IMR-90 (cell line): ENCODE measurements at regions not wholly inside any gene's neighbourhood (a gene's known extent, or its start where the extent isn't known, plus 50 kb on each side); places are given as distances from the start of the nearest gene placed in this dataset.

Experiments used
- ATAC-seq: fragments of 200-7000 bp; cut with Tn5 transposase; 2 replicates; pipeline ENCODE4 v1.9.1; 2020; ENCODE audit warnings: low read depth, mild to moderate bottlenecking, moderate library complexity
- BruUV-seq: library from RNA; stranded (reverse); fragments of 400-500 nt; replicated peaks from 2 replicates; lab custom pipeline; 2021; lab: Mats Ljungman, UMichigan
- CTCF ChIA-PET: fragments of 300-600 bp; formaldehyde crosslinking; extraction: SDS; loops from one replicate; lab custom pipeline; 2021; ENCODE audit warnings: antibody characterized with exemption; lab: Yijun Ruan, JAX
- POLR2A ChIA-PET: fragments of 300-600 bp; sonication (Branson Sonifier 250); formaldehyde crosslinking; loops from one replicate; lab custom pipeline; 2022; ENCODE audit warnings: antibody characterized with exemption; ENCODE audit not compliant: unreplicated experiment; lab: Charles Lee
- DNase-seq: peaks from one replicate; pipeline ENCODE4 v3.0.0; 2013
- H2AFZ ChIP-seq: replicated peaks from 2 replicates; pipeline ENCODE3; 2013; ENCODE audit warnings: low read length, mild to moderate bottlenecking; ENCODE audit not compliant: poor library complexity
- H2AK5ac ChIP-seq: 2 replicates; pipeline ENCODE4 v1.6.1; 2013; ENCODE audit warnings: low read depth, low read length, inconsistent platforms
- H2AK9ac ChIP-seq: replicated peaks from 2 replicates; pipeline ENCODE3; 2013; ENCODE audit warnings: mild to moderate bottlenecking, low read depth, low read length, moderate library complexity; ENCODE audit not compliant: poor library complexity
- H2BK120ac ChIP-seq: 2 replicates; pipeline ENCODE4 v1.6.1; 2013; ENCODE audit warnings: low read depth, low read length, inconsistent platforms
- H2BK15ac ChIP-seq: 3 replicates; pipeline ENCODE4 v1.6.1; 2013; ENCODE audit warnings: low read depth, low read length, inconsistent platforms
- H2BK20ac ChIP-seq: 2 replicates; pipeline ENCODE4 v1.6.1; 2013; ENCODE audit warnings: low read depth, mild to moderate bottlenecking, inconsistent platforms, low read length, moderate library complexity
- H2BK5ac ChIP-seq: 2 replicates; pipeline ENCODE4 v1.6.1; 2013; ENCODE audit warnings: mild to moderate bottlenecking, low read depth, low read length, inconsistent platforms; ENCODE audit not compliant: poor library complexity, severe bottlenecking
- H3K14ac ChIP-seq: replicated peaks from 2 replicates; pipeline ENCODE4 v1.6.1; 2013; ENCODE audit warnings: low read depth, low read length, inconsistent platforms
- H3K18ac ChIP-seq: 2 replicates; pipeline ENCODE4 v1.6.1; 2013; ENCODE audit warnings: low read depth, low read length, control low read depth
- H3K23ac ChIP-seq: 2 replicates; pipeline ENCODE4 v1.6.1; 2013; ENCODE audit warnings: low read depth, low read length, inconsistent platforms
- H3K27ac ChIP-seq: 2 replicates; pipeline ENCODE4 v1.5.1; 2013; ENCODE audit warnings: mild to moderate bottlenecking, control low read depth, low read length; ENCODE audit not compliant: insufficient read depth
- H3K27me3 ChIP-seq: 2 replicates; pipeline ENCODE4 v1.6.1; 2013; ENCODE audit warnings: low read length; ENCODE audit not compliant: control insufficient read depth, insufficient read depth
- H3K36me3 ChIP-seq: 2 replicates; pipeline ENCODE4 v1.6.1; 2013; ENCODE audit warnings: low read length, mixed read lengths; ENCODE audit not compliant: control insufficient read depth, insufficient read depth
- H3K4ac ChIP-seq: 2 replicates; pipeline ENCODE4 v1.6.1; 2013; ENCODE audit warnings: low read depth, low read length, inconsistent platforms
- H3K4me1 ChIP-seq: 2 replicates; pipeline ENCODE4 v1.6.1; 2013; ENCODE audit warnings: low read length, mixed read lengths; ENCODE audit not compliant: control insufficient read depth, insufficient read depth
- H3K4me2 ChIP-seq: 2 replicates; pipeline ENCODE4 v1.6.1; 2013; ENCODE audit warnings: low read depth, mild to moderate bottlenecking, control low read depth, low read length, moderate library complexity
- H3K4me3 ChIP-seq: 2 replicates; pipeline ENCODE4 v1.5.1; 2013; ENCODE audit warnings: low read depth, mild to moderate bottlenecking, control low read depth, low read length, moderate library complexity; ENCODE audit not compliant: insufficient read depth
- H3K56ac ChIP-seq: 2 replicates; pipeline ENCODE4 v1.6.1; 2013; ENCODE audit warnings: low read length, inconsistent platforms; ENCODE audit not compliant: insufficient read depth; ENCODE audit errors: extremely low read depth
- H3K79me1 ChIP-seq, 2 experiments: 2 replicates each; pipeline ENCODE4 v1.6.1; 2013; ENCODE audit warnings: low read length in 2 of 2, inconsistent platforms in 1 of 2, low read depth in 1 of 2
- H3K9ac ChIP-seq: 2 replicates; pipeline ENCODE4 v1.6.1; 2013; ENCODE audit warnings: low read depth, low read length, control low read depth
- H3K9me1 ChIP-seq: 2 replicates; pipeline ENCODE4 v1.6.1; 2013; ENCODE audit warnings: low read length, inconsistent platforms; ENCODE audit not compliant: insufficient read depth
- H3K9me3 ChIP-seq: 2 replicates; pipeline ENCODE4 v1.6.1; 2013; ENCODE audit warnings: low read length; ENCODE audit not compliant: control insufficient read depth, insufficient read depth
- H4K20me1 ChIP-seq: 2 replicates; pipeline ENCODE4 v1.6.1; 2013; ENCODE audit warnings: low read length, inconsistent platforms; ENCODE audit not compliant: insufficient read depth
- H4K5ac ChIP-seq: 2 replicates; pipeline ENCODE4 v1.6.1; 2013; ENCODE audit warnings: mild to moderate bottlenecking, low read depth, low read length, control low read depth
- H4K8ac ChIP-seq, 2 experiments: 2 replicates each; pipeline ENCODE4 v1.6.1; 2013; ENCODE audit warnings: low read depth in 2 of 2, low read length in 2 of 2, control low read depth in 1 of 2, inconsistent platforms in 1 of 2
- H4K91ac ChIP-seq: 2 replicates; pipeline ENCODE4 v1.6.1; 2013; ENCODE audit warnings: low read depth, low read length, inconsistent platforms; ENCODE audit not compliant: insufficient read depth
- BHLHE40 ChIP-seq: fragments of 150-350 bp; IDR thresholded peaks from 2 replicates; pipeline ENCODE4 v1.6.1; 2016; ENCODE audit warnings: mild to moderate bottlenecking, low read depth, low read length
- CEBPB ChIP-seq: IDR thresholded peaks from 2 replicates; pipeline ENCODE4 v1.6.1; 2012; ENCODE audit warnings: low read depth, low read length, improper control_type of control experiment
- CHD1 ChIP-seq: IDR thresholded peaks from 2 replicates; pipeline ENCODE4 v1.6.1; 2012; ENCODE audit warnings: low read depth, low read length, improper control_type of control experiment
- FOS ChIP-seq: fragments of 150-350 bp; IDR thresholded peaks from 2 replicates; pipeline ENCODE4 v1.6.1; 2016; ENCODE audit warnings: low read depth, low read length
- MAFK ChIP-seq: IDR thresholded peaks from 2 replicates; pipeline ENCODE4 v1.6.1; 2012; ENCODE audit warnings: low read depth, low read length, improper control_type of control experiment
- MAZ ChIP-seq: IDR thresholded peaks from 2 replicates; pipeline ENCODE4 v1.6.1; 2012; ENCODE audit warnings: low read depth, mild to moderate bottlenecking, low read length, improper control_type of control experiment, moderate library complexity, borderline replicate concordance
- MXI1 ChIP-seq: IDR thresholded peaks from 2 replicates; pipeline ENCODE4 v1.6.1; 2012; ENCODE audit warnings: low read depth, mild to moderate bottlenecking, low read length, moderate library complexity, borderline replicate concordance
- NFE2L2 ChIP-seq: fragments of 150-350 bp; IDR thresholded peaks from 2 replicates; pipeline ENCODE4 v1.6.1; 2016; ENCODE audit warnings: low read depth, mild to moderate bottlenecking, low read length
- POLR2A ChIP-seq: IDR thresholded peaks from 2 replicates; pipeline ENCODE4 v1.6.1; 2012; ENCODE audit warnings: mild to moderate bottlenecking, low read depth, low read length
- RAD21 ChIP-seq: IDR thresholded peaks from 2 replicates; pipeline ENCODE4 v1.6.1; 2012; ENCODE audit warnings: low read length, improper control_type of control experiment
- RCOR1 ChIP-seq: IDR thresholded peaks from 2 replicates; pipeline ENCODE4 v1.6.1; 2012; ENCODE audit warnings: mild to moderate bottlenecking, low read length, improper control_type of control experiment; ENCODE audit not compliant: insufficient replicate concordance
- RFX5 ChIP-seq: IDR thresholded peaks from 2 replicates; pipeline ENCODE4 v1.8.0; 2012; ENCODE audit warnings: low read depth, mild to moderate bottlenecking, low read length, moderate library complexity
- SMC3 ChIP-seq: fragments of 150-350 bp; IDR thresholded peaks from 2 replicates; pipeline ENCODE4 v1.6.1; 2016; ENCODE audit warnings: low read depth, mild to moderate bottlenecking, antibody characterized with exemption, low read length, moderate library complexity
- WGBS, 2 experiments: methylation state at CpG; one replicate each; pipeline versions ENCODE4 v1.1.5 to v1.1.7; 2013; ENCODE audit warnings: missing lambda C conversion rate in 2 of 2; ENCODE audit not compliant: insufficient read length in 1 of 2; ENCODE audit errors: extremely low coverage in 2 of 2; 5-methylcytosine and 5-hydroxymethylcytosine counted together
- dilution Hi-C: fragments of 300-500 bp; cut with HindIII; formaldehyde crosslinking; loops from one replicate; pipeline ENCODE4 v1.14.3; 2018; ENCODE audit warnings: low sequenced_read_pairs; ENCODE audit not compliant: unreplicated experiment
- in situ Hi-C: fragments of 300-500 bp; cut with MboI; formaldehyde crosslinking; loops from 3 replicates; pipeline ENCODE4 v1.14.3; 2019; ENCODE audit warnings: low sequenced_read_pairs, inconsistent platforms, mixed read lengths
- intact Hi-C: fragments of 100-400 bp; cut with micrococcal nuclease; formaldehyde crosslinking; loops from 2 replicates; pipeline ENCODE4 v1.10.0; 2022
- TF ChIP-seq, protein P1 (sequence below): fragments of 150-350 bp; IDR thresholded peaks from 2 replicates; pipeline ENCODE4 v1.6.1; 2017; ENCODE audit warnings: mild to moderate bottlenecking, antibody characterized with exemption, low read length, low read depth
- TF ChIP-seq, protein P2 (sequence below): conservative IDR thresholded peaks from 2 replicates; pipeline ENCODE4 v1.5.1; 2012; ENCODE audit warnings: mild to moderate bottlenecking, low read depth, low read length, improper control_type of control experiment
- TF ChIP-seq, protein P3 (sequence below): fragments of 150-350 bp; IDR thresholded peaks from 2 replicates; pipeline ENCODE4 v1.6.1; 2016; ENCODE audit warnings: low read depth, mild to moderate bottlenecking, low read length, moderate library complexity, borderline replicate concordance

DNA sequence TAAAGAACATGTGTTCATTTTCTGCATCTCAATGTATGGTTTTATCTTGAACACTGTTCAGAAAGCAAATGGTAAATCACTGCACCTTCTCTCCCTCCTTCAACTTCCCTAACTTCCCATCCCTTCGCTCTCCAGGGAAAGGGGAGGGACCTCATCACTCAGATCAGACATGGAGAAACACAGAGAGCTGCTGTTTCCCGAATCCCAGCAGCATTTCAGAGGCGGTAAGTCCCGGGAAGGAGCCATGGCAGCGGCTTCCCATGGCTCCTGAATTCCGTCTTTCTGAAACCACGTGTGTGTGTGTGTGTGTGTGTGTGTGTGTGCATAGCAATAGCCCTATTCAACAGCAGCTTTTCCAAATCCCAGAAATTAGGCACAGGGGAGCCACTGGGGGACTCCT is 125.4 kb upstream of the TMCC3 start:
- H2AK5ac ChIP-seq: no peak overlapping the region
- dilution Hi-C loops (no loop called here), intact Hi-C loops (no loop called here), in situ Hi-C loops (no loop called here)
- no peaks in the 10 kb centered on the region for H3K79me1 ChIP-seq
- H3K56ac ChIP-seq: no peak overlapping the region
- H3K27me3 ChIP-seq: peaks cover 23% of the 10 kb centered on the region
- H4K91ac ChIP-seq: no peak overlapping the region
- H2AFZ ChIP-seq: no peak overlapping the region
- no peak overlapping the region for H3K4me2 ChIP-seq
- no peak overlapping the region for H3K4ac ChIP-seq
- no peak overlapping the region for H3K27ac ChIP-seq
- no peak overlapping the region for H3K14ac ChIP-seq
- peaks cover 3% of the 10 kb centered on the region; the same call in 1 of the 2 replicates for H3K9me3 ChIP-seq
- ATAC-seq (no peak), DNase-seq (no peak)
- H4K5ac ChIP-seq: no peak overlapping the region
- H2BK5ac ChIP-seq: no peak overlapping the region
- CTCF ChIA-PET: no interaction called here
- H3K18ac ChIP-seq: no peak overlapping the region
- H2BK15ac ChIP-seq: no peak overlapping the region
- POLR2A ChIA-PET: no interaction called here
- H2BK120ac ChIP-seq: no peak overlapping the region
- H3K23ac ChIP-seq: no peak overlapping the region
- H4K20me1 ChIP-seq: no peaks in the 10 kb centered on the region
- no peaks in the 10 kb centered on the region for H3K36me3 ChIP-seq
- no peaks in the 10 kb centered on the region for H3K4me1 ChIP-seq
- no peak overlapping the region for H2BK20ac ChIP-seq
- no peak overlapping the region for H4K8ac ChIP-seq
- no TSS peak for BruUV-seq
- no peak overlapping the region for H3K9ac ChIP-seq
- no peaks in the 10 kb centered on the region for H3K9me1 ChIP-seq
- TF ChIP-seq, protein P1, sequence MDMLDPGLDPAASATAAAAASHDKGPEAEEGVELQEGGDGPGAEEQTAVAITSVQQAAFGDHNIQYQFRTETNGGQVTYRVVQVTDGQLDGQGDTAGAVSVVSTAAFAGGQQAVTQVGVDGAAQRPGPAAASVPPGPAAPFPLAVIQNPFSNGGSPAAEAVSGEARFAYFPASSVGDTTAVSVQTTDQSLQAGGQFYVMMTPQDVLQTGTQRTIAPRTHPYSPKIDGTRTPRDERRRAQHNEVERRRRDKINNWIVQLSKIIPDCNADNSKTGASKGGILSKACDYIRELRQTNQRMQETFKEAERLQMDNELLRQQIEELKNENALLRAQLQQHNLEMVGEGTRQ: no peak
- no peak for TF ChIP-seq BHLHE40
- TF ChIP-seq FOS: no peak
- no peak for TF ChIP-seq POLR2A
- no peak for TF ChIP-seq RCOR1
- no peak for TF ChIP-seq CEBPB
- no peak for TF ChIP-seq SMC3
- no peak for TF ChIP-seq MAZ
- no peak for TF ChIP-seq RFX5
- TF ChIP-seq, protein P2, sequence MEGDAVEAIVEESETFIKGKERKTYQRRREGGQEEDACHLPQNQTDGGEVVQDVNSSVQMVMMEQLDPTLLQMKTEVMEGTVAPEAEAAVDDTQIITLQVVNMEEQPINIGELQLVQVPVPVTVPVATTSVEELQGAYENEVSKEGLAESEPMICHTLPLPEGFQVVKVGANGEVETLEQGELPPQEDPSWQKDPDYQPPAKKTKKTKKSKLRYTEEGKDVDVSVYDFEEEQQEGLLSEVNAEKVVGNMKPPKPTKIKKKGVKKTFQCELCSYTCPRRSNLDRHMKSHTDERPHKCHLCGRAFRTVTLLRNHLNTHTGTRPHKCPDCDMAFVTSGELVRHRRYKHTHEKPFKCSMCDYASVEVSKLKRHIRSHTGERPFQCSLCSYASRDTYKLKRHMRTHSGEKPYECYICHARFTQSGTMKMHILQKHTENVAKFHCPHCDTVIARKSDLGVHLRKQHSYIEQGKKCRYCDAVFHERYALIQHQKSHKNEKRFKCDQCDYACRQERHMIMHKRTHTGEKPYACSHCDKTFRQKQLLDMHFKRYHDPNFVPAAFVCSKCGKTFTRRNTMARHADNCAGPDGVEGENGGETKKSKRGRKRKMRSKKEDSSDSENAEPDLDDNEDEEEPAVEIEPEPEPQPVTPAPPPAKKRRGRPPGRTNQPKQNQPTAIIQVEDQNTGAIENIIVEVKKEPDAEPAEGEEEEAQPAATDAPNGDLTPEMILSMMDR: no peak
- TF ChIP-seq, protein P3, sequence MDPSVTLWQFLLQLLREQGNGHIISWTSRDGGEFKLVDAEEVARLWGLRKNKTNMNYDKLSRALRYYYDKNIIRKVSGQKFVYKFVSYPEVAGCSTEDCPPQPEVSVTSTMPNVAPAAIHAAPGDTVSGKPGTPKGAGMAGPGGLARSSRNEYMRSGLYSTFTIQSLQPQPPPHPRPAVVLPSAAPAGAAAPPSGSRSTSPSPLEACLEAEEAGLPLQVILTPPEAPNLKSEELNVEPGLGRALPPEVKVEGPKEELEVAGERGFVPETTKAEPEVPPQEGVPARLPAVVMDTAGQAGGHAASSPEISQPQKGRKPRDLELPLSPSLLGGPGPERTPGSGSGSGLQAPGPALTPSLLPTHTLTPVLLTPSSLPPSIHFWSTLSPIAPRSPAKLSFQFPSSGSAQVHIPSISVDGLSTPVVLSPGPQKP: no peak
- no peak for TF ChIP-seq MAFK
- no peak for TF ChIP-seq CHD1
- TF ChIP-seq MXI1: no peak
- TF ChIP-seq NFE2L2: no peak
- TF ChIP-seq RAD21: no peak
- no peak overlapping the region for H2AK9ac ChIP-seq
- H3K4me3 ChIP-seq: no peak overlapping the region
- no CpG with 5 or more reads among the region's 7 CpGs for WGBS, 2 experiments
